ENCODE measurements at regions not wholly inside any gene's neighbourhood (a gene's known extent, or its start where the extent isn't known, plus 50 kb on each side); places are given as distances from the start of the nearest gene placed in this dataset.

DNA sequence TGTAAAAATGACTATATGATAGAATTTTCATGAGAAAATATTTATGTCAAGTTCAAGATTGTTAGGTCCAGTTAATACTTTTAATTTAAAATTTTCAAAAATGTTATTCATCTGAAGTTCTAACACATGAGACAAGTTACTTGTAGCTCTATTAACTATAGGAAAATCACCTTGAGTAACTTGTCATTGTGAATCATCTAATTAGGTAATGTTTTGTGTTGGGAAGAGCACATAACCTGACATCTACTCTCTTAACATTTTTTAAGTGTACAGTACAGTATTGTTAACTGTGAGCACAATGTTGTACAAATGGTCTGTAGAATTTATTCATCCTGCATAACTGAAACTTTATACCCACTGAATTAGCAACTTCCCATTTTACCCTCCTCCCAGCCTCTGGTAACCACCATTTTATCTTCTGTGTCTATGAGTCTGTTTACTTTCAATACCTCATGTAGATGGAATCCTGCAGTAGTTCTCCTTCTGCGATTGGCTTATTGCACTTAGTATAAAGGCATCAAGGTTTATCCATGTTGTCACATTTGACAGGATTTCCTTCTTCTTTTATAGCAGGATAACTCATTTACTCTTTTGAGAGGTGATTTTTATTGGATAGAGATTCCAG lies 54.6 kb downstream of the ARL4A start:
- no peak for DNase-seq (ENCODE audit: low read depth, low spot score)

- DNase-seq (ENCODE audit: low read depth, low spot score), result no peak
Measured at GRCh38 chr7:12746211-12746610, 58.8 kb downstream of the ARL4A start.

DNA sequence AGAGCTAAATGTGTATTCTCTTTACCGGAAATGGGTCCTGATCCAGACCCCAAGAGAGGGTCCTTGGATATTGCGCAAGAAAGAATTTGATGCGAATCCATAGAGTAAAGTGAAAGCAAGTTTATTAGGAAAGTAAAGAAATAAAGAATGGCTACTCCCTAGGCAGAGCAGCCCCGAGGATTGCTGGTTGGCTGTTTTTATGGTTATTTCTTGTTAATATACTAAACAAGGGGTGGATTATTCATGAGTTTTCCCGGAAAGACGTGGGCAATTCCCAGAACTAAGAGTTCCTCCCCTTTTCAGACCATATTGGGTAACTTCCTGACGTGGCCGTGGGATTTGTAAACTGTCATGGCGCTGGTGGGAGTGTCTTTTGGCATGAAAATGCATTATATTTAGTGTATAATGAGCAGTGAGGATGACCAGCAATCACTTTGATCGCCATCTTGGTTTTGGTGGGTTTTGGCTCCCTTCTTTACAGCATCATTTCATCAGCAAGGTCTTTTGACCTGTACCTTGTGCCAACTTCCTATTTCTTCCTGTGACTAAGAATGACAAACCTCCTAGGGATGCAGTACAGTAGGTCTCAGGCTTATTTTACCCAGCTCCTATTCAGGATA lies 60.4 kb downstream of the ARL4A start:
- no peak for DNase-seq (ENCODE audit: low read depth, low spot score)

GRCh38 chr7:12749069-12749468 lies 61.6 kb downstream of the ARL4A start:
- no peak for DNase-seq (ENCODE audit: low read depth, low spot score)

DNA sequence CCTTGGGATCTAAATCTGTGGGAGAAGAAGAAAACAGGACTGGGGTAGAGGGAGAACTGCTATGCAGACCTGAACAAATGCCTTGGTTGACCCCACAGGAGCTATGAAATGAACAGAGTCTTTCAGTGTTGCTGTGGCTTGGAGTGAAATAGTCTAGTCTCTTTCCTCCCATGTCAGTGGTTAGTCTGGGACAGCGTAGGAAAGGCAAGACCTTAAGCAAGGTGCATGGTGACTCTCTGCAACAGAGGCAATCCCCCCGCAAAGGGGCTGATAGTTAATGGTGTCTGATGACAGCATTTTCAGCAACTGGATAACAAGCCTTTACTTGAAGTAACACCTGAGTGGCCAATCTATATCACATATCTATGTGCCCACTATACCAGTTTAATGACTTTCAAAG lies 62.3 kb downstream of the ARL4A start:
- no peak for DNase-seq (ENCODE audit: low read depth, low spot score)

- no peak for DNase-seq (ENCODE audit: low read depth, low spot score)
Measured at GRCh38 chr7:12751764-12752163, 64.3 kb downstream of the ARL4A start.

DNA sequence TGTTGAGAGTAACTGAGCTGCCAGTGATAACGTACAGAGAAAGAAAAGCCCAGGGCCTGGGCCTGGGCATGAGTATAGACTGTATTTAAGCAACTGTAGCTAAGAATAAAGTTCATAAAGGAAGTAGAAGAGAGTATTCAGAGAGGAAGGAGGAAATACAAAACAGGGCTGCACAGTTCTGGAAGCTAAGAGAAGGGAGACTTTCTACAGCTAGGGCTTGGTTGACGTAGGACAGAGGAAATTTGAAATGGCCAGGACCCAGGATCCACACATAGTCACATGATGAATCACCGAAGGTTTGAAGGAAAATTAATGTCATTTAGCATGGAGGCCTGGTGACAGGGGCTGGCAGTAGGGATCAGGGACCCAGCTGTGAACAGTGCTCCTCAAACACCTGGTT lies 66.7 kb downstream of the ARL4A start:
- no peak for DNase-seq (ENCODE audit: low read depth, low spot score)

GRCh38 chr7:12756821-12757220 lies 69.4 kb downstream of the ARL4A start:
- no peak for DNase-seq (ENCODE audit: low read depth, low spot score)

DNA sequence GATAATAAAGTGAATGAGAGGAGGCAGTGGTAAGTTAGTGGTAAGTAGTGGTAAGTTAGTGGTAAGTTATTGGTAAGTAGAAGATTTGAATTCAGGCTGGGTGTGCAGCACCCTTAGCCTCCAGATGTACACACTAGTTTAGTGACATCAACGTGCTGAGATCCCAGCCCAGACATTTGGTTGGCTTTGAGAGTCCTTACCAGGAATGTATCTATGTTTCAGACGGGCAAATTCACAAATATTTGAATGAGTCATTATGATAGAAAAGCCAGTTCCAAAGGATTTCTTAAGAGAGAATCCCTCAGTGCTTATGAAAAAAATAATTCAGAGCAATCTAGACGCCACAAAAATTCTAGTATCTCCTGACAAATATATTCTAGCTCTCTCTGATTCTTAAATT lies 70.0 kb downstream of the ARL4A start:
- no peak for DNase-seq (ENCODE audit: low read depth, low spot score)

DNA sequence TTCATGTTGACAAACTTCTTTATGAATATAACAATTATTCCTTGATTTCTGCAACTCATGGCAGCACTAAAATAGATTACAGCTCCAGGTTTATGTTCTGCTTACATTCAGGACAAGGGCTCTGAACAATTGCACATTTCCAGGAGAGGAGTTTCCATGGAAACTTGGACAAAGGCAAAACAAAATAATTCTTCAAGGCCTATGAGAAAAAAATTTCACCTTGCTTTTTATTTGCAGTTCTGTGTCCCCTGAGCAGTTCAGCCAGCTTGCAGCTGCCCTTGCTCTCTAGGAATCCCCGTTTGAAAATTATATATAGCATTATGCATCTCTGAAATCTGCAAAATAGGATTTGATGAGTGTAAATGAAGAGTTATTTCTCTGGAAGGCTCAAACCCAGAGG lies 71.7 kb downstream of the ARL4A start:
- peak; percentile 47 for DNase-seq (ENCODE audit: low read depth, low spot score)

GRCh38 chr7:12761111-12761510 lies 73.7 kb downstream of the ARL4A start:
- DNase-seq (ENCODE audit: low read depth, low spot score), result no peak

GRCh38 chr7:12761691-12762090 lies 74.3 kb downstream of the ARL4A start:
- DNase-seq (ENCODE audit: low read depth, low spot score), result peak; percentile 61

GRCh38 chr7:12764458-12764891 lies 77.0 kb downstream of the ARL4A start:
- no peak for DNase-seq (ENCODE audit: low read depth, low spot score)

DNA sequence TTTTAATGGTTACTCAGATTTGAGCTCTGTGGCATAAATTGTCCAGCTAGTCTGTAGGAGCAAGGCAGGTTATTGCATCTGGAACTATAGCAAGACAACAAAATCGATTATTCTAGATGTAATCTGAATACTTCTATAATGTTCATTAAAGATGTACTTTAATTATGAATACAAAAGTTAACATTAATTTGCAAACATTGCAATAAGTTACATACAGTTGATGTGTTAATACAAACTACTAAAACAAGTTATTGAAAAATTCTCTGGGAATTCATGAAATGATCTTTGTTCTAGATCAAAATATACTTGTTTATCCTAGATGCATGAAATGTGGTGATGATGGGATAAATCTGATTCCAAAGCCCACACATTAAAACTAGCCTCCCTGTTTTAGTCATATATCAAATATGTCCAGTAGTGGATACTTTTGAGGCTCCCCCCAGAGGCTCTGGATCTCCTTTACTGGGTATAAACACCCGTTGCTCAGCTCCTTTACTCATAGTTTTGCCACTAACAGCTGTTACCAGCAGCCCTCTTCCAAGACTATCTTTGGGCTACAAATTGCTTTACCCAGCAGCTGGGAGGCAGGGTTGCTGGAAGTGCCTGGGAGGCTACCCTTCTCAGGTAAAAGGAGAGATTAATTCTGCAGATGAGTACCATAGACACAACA lies 78.1 kb downstream of the ARL4A start:
- no peak for DNase-seq (ENCODE audit: low read depth, low spot score)

- DNase-seq (ENCODE audit: low read depth, low spot score), result no peak
Measured at GRCh38 chr7:12766416-12766815, 79.0 kb downstream of the ARL4A start.

DNA sequence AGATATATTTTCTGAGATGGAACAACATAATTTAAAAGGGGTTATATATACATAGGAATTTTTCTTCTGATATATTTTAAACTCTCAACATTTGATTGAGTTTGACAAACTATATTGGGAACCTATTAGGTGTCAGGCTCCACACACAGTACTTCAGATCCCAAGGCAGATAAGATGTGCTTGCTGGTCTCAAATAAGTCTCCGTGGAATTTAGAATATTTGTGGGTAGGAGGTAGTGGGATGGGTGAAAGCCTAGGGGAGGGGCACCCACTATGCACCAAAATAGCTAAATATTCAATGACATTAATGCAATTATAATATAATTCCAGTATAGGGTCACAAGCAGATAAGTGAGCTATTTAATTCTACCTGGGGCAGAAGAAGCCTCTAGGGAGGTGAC lies 81.5 kb downstream of the ARL4A start:
- DNase-seq (ENCODE audit: low read depth, low spot score), result no peak

DNA sequence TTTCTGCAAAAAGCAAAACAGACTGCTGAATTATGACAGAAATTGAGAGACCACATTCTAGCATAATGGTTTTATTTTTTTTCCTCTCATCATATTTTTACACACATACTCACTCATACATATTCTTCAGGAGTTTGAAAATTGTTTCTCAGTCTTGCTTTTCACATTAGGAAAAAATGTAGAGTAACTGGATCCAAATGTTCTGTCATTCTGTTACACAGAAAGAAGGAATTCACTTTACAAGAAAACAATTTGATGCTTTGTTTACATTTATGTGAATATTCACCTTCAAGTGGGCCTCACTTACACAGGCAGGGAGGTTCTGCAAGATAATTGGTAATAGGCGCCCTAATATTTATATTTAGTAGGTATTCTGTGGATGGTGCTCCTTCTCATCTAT lies 82.0 kb downstream of the ARL4A start:
- no peak for DNase-seq (ENCODE audit: low read depth, low spot score)

DNA sequence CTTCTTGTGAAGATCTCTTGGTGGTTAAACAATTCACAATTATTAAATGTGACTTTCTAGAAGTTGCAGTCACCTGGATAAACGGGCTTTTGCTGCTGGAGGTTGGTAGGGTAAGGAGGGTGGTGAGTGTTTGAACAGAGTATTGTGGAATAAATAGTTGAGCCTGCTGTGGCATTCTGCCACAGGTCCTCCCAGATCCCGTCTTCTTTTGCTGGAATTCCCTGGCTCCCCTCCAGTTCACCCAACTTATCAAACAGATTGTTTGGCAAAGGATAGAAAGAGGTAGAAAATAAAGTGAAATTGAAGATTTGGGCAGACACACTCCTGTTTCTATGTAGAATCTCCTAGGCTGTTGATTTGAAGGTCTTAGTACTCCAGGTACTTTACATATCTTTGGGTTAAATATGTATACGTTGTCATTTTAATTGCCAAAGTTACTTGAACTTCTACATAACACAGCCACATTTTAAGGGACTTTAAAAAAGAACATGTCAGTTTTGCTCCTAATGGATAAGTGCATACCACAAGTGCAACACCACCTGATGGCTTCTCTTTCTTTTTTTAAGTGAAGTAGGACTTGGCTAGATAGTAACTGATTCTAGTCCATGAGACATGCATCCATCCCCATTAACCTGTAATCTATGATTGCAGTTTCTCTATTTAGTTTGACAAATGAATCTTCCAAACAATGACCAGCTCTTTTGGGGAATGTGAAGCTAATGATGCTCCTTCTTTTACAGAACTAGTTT lies 83.0 kb downstream of the ARL4A start:
- peak; percentile 39 for DNase-seq (ENCODE audit: low read depth, low spot score)

DNA sequence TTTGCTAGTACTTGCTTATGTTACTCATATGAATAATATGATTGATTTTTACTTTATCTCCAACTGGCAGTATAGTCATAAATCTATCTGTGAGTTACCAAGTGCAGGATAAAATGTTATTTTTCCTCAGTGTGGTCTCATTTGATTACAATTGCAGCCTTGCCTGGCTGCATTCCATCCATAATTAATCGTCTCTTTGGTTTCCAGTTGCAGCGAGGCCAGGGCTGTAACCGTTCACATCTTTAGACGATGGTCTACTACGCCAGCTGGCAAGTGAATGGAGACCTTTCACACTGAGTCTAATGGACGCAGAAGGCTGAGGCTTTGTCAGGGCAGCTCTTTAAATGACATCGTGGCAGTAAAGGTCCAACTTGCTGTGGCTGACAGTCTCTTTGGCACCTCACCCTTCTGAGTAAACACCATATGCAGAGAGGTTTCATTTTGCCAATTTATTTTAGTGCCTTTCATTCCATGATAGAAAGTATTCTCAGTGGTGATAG lies 84.0 kb downstream of the ARL4A start:
- DNase-seq (ENCODE audit: low read depth, low spot score), result peak; percentile 72

DNA sequence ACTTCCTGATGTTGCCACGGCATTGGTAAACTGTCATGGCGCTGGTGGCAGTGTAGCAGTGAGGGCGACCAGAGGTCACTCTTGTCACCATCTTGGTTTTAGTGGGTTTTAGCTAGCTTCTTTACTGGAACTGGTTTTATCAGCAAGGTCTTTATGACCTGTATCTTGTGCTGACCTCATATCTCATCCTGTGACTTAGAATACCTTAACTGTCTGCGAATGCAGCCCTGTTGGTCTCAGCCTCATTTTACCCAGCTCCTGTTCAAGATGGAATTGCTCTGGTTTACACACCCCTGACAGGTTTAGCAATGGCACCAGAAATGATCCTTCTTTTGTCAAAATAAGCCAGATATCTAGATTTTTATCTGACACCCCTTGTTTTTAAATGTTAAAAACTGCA lies 85.3 kb downstream of the ARL4A start:
- DNase-seq (ENCODE audit: low read depth, low spot score), result no peak

- no peak for DNase-seq (ENCODE audit: low read depth, low spot score)
Measured at GRCh38 chr7:12777257-12777656, 89.8 kb downstream of the ARL4A start.

DNA sequence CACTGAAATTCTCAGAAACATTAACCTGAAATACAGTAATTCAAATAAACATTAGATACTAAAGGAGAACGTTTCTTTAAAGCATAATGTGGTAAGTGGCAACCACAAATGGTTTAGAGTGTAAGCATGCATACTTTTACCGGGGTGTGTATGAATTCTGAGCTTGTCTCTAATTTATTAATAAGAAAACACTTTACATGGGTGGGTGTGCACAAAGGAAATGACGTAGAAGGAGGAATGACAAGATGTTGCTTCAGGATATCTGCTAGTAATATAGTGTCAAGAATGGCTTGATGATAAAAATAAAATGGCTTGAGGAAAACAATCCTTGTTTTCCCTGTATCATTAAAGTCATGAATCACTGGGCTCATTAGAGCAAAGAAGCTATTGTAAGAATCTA lies 92.5 kb downstream of the ARL4A start:
- DNase-seq (ENCODE audit: low read depth, low spot score), result no peak

Measured in pulmonary artery endothelial cell (primary cell).